CD4-positive, alpha-beta T cell treated with Interleukin-4 for 4 hours (primary cell): ENCODE measurements at regions not wholly inside any gene's neighbourhood (a gene's known extent, or its start where the extent isn't known, plus 50 kb on each side); places are given as distances from the start of the nearest gene placed in this dataset.
"Not testable (repeated sequence)": the region's sequence is repeated elsewhere in the genome, so short reads cannot be mapped to it uniquely, and the experiment has no call there.

Experiments used
- DNase-seq: peaks from one replicate; pipeline ENCODE4 v3.0.0-alpha.2; 2020

DNA sequence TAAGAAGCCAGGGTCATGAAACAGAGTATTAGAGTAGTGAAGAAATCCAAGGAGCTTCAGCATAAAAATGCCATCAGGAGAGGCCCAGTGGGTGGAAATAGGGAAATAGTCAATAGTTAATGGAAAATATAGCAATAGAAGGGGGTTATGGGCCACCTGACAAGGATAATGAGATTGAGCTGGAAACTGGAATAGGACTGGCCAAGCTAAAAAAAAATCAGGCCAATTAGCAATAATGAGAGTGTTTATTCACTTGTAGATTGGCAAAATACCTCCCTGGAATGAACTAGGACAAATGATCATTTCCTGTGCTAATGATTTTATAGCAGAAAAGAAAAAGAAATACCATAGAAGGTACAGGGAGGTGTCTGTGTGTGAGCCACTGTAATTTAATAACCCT is 97.9 kb downstream of the PLCE1 start:
- no peak for DNase-seq

- no peak for DNase-seq
Observed at GRCh38 chr10:94092848-94093247, 99.1 kb downstream of the PLCE1 start.

DNA sequence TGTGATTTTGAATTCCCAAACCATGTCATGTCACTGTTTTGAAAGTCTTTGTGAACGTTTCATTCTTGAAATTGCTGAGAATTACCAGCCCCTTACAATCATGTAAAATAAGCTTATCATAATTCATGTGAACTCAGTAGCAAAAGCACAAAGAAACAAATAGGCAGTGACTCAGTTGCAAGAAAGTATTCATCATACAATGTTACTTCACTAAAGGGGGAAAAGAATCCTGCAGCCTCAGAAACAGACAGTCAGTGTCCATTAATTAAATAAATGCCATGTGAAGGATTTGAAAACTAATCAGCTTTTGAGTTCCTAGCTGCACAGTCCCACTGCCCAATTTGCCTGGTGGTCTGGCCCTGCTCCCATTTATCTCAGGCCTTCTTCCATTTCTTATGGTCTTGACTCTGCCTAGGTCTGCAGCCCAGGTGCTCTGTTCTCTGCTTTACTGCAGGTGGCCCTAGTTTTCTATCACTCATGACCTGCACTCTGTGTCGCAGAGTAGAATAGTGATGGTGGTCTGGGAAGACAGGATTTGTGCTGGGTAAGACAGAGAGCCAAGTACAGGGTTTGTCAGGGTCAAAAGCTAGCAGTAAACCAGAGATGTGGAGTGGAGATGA is 99.7 kb downstream of the PLCE1 start:
- no peak for DNase-seq

GRCh38 chr10:94094540-94094939 is 100.8 kb downstream of the PLCE1 start:
- no peak for DNase-seq

- DNase-seq = no peak
Observed at GRCh38 chr10:94097656-94098055, 103.9 kb downstream of the PLCE1 start.

DNA sequence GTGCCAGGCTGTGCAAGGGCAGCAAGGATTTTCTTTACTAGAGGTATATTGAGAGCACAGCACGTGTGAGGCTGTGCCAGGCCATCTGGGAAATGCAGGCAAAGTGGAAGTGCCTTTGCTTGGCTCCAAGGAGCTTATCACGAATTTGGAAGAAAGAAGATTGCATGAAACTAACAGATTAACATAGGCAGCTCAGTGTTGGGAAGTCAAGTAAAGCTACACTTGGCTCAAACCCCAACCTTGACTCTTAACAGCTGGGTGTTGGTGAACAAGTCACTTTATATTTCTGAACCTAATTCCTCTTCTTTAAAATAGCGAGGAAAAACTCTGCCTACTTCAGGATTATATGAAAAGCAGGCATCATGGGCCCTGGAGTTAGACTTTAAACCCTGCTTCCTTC is 105.2 kb downstream of the PLCE1 start:
- no peak for DNase-seq

DNA sequence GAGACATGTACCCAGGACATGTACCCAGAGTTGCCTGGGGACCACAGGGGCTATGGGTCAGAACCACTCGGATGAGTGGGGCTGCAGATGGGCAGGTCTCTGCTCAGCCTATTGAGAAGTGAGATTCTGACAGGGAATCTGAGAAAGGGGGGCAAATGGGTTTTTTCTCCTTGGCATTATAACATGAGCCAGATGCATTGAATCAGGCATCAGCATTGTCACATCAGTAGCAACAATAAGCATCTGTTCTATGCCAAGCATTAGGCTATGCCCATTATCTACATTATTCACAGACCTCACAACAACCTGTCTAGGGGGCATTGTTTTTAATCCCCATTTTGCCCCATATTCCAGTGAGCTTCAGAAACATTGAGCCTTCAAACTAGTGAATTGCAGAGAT is 108.2 kb downstream of the PLCE1 start:
- DNase-seq = no peak

- DNase-seq = no peak
Observed at GRCh38 chr10:94102436-94102835, 108.7 kb downstream of the PLCE1 start.

- DNase-seq = no peak
Observed at GRCh38 chr10:94103192-94103591, 109.5 kb downstream of the PLCE1 start.

DNA sequence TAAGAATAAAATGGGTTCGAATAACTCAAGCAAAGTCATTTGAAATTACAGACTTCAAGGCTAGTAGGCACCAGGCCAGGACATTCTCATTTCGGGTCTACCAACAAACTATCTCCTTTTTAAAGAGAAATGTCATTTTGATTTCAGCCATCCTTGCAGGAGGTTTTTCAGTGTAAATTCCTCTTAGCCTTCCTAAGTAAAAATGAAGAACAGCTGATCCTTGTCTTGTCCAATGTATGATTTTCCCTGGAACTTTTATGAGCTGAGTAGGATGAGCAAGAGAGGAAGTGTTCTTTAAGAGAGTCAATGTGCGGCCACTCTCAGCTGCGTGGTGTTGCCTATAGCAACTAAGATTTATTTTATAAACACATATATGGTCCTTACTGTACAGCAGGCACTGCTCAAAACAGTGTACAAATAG is 110.1 kb downstream of the PLCE1 start:
- no peak for DNase-seq

- DNase-seq = no peak
Observed at GRCh38 chr10:94104316-94105000, 110.7 kb downstream of the PLCE1 start.

- DNase-seq = no peak
Observed at GRCh38 chr10:94105226-94105625, 111.5 kb downstream of the PLCE1 start.

GRCh38 chr10:94107191-94107590 is 113.5 kb downstream of the PLCE1 start:
- DNase-seq = no peak

- no peak for DNase-seq
Observed at GRCh38 chr10:94108200-94108599, 114.5 kb downstream of the PLCE1 start.

- DNase-seq = no peak
Observed at GRCh38 chr10:94111367-94111766, 117.6 kb downstream of the PLCE1 start.

DNA sequence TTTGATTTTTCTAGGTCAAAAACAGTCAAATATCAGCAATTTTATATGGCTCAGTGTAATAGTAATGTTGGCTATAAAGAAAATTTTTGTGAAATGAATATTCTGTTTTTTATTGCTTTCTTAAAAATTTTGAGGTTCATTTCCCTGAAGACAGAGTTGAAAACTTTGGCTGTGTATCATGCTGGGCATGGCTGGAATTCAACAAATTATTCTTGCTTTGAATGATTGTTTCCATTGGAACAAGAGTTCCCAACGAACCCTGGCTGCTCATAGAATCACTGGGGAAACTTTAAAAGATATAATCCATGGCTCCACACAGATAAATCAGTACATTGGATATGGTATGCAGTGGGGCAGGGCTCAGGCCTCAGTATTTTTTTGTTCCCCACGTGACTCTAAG is 118.6 kb downstream of the PLCE1 start:
- no peak for DNase-seq

DNA sequence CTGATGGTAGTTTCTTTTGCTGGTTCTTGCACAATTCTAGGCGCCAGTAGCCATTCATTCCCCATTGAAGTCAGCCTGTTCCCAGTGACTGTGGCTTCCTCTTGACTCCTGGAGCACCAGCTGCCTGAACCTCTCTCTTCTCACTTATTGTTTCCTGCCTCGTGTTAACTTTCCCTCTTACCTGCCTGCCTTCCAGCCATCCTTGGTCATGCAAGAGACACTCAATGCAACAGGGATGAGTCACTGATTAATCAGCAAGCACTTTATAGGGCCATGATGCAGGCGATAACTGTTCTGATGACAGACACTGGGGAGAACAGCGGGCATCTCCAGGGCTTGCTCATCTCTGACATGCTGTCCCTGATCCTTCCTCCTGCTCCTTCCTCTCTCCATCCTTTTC is 122.0 kb downstream of the PLCE1 start:
- no peak for DNase-seq

DNA sequence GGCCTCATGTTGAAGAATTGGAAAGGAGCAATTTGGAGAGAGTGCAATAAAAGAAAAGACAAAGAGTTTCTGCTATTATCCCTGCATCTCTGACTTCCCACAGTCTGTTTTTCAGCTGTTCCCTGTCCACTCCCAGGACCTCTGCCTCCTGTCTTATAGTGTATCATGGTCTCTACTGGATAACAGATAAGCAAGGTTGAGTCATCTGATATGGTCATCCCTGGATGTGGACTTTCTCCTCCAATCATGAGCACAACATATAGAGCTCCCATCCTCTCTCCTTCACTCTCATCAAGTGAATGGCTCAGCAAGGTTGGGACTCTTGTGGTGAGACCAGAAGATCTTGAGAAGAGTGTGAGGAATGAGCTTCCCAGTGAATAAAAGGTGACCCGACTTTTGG is 123.1 kb downstream of the PLCE1 start:
- DNase-seq = no peak

DNA sequence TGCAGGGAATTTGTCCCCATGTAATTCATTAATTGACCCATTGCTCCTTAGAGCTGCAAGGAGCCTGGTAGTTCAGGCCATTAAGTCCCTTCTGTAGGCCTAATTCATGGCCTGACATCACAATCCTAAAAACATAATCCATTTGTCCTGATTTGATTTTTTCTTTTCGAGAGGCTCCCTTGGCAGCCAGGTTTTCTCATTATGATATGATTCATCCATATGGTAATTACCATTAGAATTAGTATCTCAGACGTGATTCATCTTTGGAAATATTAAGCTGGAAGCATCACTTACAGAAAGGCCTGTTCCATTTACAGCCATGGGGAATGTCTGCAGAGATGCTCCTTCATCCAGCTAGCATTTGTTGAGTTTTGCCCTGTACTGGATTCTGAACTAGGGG is 128.5 kb downstream of the PLCE1 start:
- no peak for DNase-seq

GRCh38 chr10:94123258-94123995 is 129.7 kb downstream of the PLCE1 start:
- no peak for DNase-seq

DNA sequence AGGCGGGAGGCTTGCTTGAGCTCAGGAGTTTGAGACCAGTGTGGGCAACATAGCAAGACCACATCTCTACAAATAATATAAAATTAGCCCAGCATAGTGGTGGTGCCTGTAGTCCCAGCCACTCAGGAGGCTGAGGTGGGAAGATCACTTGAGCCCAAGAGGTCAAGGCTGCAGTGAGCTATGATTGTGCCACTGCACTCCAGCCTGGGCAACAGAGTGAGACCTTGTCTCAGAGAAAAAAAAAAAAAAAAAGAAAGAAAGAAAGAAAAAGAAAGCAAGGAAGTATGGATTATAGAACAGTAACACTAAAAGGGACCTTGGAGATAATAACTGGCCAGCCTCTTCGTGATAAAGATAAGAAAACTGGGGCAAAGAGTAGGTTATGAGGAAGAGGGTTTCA is 130.4 kb downstream of the PLCE1 start:
- not testable (repeated sequence) for DNase-seq

GRCh38 chr10:94125268-94125667 is 131.5 kb downstream of the PLCE1 start:
- DNase-seq = not testable (repeated sequence)

DNA sequence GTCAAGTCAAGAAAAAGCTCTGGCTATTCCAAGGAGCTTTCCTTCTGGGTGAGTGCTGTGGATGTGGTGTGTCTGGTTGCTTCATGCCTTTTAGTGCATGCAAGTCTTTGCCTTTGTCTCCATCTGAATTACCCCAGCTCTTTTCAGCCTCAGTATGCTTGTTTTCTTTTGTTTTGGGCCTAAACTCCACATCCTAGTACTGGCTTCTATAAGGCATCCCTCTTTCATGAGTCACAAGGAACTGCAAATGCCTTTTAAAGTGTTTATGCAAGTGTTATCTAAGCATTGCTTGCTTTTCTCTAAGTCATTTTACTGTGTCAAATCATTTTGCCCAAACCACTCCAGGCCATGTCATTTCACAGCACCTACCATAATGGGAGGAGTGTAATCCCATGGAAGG is 132.1 kb downstream of the PLCE1 start:
- no peak for DNase-seq

DNA sequence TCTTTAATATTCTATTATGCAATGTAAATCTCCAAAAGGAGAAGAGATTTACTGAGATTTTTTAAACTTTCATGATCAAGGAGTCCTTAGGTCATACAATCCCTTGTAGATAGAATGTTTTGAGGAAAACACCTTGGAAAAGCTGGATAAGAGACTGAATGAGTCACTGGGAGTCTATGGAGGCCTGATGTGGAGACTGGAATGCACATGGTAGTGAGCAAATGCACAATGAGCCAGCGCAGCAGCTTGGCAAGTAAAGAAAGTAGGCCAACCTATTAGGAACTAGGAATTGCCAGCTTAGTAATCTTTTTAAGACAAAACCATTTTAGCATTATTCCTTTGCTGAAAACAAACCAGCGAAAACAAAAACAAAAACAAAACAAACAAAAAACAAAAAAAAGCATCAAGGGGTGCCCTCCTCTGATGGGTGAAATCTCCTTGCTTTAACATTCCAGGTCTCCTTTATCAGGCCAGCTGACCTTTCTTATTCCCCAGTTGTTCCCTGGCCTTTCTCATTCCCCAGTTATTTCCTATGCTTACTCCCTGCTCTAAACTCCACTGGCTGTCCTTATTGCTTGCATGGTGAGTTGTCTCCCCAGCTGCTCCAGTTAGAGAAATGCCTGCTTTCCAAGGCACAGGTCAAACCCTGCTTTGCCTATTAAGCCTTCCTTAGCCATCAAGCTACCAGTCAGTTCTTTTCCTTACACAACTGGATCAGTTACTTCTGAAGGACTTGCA is 135.8 kb downstream of the PLCE1 start:
- no peak for DNase-seq
